Fibroblast of lung (primary cell): ENCODE measurements at regions not wholly inside any gene's neighbourhood (a gene's known extent, or its start where the extent isn't known, plus 50 kb on each side); places are given as distances from the start of the nearest gene placed in this dataset.

Source experiments
- CTCF ChIP-seq, 2 donors: IDR thresholded peaks in 1 of 2; conservative IDR thresholded peaks in 1 of 2; 1 replicate in 1 of 2; 2 replicates in 1 of 2; pipeline ENCODE4 v1.5.1; 2011 to 2012; ENCODE audit warnings: low read length in 2 of 2, control low read depth in 1 of 2, inconsistent platforms in 1 of 2, low read depth in 1 of 2, mild to moderate bottlenecking in 1 of 2
- EZH2 ChIP-seq: IDR thresholded peaks from 2 replicates; pipeline ENCODE4 v1.5.1; 2012; ENCODE audit warnings: low read length, control low read depth, mild to moderate bottlenecking; ENCODE audit errors: missing control alignments

GRCh38 chr22:47653921-47654320 lies 891.5 kb downstream of the TBC1D22A start:
- no peak for TF ChIP-seq CTCF (conservative IDR thresholded peaks at IDR 0.05 in 1 of 2, IDR thresholded peaks at IDR 0.05 in 1 of 2; ENCODE audit: low read depth in 1 of 2, low read length in 2 of 2)
- no peak for TF ChIP-seq EZH2
